ENCODE measurements at regions not wholly inside any gene's neighbourhood (a gene's known extent, or its start where the extent isn't known, plus 50 kb on each side); places are given as distances from the start of the nearest gene placed in this dataset.
"Not testable (repeated sequence)": the region's sequence is repeated elsewhere in the genome, so short reads cannot be mapped to it uniquely, and the experiment has no call there.

DNA sequence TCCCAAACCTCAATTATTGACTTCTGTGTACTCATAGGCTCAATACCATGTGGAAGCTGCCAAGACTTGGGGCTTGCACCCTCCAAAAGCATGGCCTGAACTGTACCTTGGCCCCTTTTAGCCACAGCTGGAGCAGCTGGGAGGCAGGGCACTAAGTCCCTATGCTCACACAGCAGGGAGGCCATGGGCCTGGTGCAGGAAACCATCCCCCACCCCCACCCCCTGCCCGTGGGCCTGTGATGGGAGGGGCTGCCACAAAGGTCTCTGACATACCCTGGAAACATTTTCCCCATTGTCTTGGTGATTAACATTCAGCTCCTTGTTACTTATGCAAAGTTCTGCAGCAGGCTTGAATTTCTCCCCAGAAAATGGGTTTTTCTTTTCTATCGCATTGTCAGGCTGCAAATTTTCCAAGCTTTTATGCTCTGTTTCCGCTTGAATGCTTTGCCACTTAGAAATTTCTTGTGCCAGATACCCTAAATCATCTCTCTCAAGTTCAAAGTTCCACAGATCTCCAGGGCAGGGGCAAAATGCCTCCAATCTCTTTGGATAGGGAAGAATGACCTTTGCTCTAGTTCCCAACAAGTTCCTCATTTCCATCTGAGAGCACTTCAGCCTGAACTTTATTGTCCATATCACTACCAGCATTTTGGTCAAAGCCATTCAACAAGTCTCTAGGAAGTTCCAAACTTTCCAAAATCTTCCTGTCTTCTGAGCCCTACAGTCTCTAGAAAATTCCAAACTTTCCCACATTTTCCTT, 141.8 kb downstream of the AHR start:
- not testable (repeated sequence) for DNase-seq

DNA sequence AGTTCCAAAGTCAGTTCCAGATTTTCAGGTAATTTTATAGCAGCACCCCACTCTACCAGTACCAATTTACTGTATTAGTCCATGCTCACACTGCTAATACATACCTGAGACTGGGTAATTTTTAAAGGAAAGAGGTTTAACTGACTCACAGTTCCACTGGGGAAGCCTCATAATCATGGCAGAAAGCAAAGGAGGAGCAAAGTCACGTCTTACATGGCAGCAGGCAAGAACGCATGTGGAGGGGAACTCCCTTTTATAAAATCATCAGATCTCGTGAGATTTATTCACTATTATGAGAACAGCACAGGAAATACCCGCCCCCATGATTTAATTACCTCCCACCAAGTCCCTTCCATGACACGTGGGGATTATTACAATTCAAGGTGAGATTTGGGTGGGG, 142.4 kb downstream of the AHR start:
- no peak for DNase-seq

DNA sequence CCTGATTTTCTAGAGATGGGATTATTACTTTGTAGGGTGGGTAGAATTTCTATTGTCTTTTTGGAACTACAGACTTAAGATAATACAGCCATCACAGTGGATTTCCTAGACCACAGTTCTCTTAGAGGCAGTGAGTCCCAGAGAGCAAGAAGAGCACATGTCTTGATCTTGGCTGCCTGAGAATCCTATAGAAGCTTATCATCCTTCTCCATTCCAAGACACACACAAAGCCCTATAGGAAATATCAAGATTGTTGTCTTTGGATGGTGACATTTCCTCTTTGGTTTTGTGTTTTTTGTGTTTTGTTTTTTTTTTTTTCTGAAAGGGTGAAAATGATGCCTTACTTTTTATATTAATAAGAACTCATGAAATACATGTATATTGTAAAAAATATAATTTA, 143.1 kb downstream of the AHR start:
- no peak for DNase-seq

DNA sequence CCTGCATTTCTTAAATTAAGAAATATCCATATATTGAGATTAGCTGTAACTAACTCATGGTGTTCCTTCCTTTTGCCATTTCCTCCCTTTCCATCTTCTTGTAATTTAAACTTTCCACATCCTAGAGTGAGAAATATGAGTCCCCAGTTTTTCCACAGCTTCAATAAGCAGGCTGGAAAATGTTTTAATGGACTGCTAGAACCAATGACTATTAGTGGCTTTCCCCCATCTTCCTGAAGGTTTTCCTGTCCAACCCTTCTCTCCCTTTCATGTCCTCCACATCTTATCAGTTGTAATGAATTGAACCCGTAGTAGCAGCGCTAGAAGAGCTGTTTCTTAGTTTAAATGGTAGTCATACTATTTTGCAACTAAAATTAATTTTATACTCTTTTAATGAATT, 145.7 kb downstream of the AHR start:
- no peak for DNase-seq

DNA sequence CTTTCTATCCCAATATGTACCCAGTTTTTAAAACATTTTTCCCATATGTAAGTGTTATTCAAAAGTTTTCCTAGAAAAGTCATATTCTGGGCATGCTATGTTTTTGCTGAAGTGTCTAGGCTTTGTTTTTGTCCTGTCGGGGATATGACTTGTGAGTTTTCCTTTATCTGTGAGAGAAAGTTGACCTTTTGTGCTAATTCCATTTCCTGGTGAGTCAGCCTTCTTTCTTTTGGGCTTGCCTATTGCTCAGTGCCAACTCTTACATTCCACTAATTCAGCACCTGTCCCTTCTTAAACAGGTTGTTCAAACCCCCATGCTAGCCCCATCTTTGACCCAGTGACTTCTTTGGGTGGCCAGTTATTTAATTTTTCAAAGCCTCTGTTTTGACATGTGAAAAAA, 146.2 kb downstream of the AHR start:
- DNase-seq, result no peak

DNA sequence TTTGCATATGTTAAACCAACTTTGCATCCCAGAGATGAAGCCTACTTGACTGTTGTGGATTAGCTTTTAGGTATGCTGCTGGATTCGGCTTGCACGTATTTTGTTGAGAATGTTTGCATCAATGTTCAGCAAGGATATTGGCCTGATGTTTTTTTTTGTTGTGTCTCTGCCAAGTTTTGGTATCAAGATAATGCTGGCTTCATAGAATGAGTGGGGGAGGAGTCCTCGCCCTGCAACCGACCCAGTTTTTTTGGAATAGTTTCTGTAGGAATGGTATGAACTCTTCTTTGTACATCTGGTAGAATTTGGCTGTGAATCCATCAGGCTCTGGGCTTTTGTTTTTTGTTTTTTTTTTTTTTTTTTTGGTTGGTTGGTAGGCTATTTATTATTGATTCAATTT, 147.9 kb downstream of the AHR start:
- no peak for DNase-seq

DNA sequence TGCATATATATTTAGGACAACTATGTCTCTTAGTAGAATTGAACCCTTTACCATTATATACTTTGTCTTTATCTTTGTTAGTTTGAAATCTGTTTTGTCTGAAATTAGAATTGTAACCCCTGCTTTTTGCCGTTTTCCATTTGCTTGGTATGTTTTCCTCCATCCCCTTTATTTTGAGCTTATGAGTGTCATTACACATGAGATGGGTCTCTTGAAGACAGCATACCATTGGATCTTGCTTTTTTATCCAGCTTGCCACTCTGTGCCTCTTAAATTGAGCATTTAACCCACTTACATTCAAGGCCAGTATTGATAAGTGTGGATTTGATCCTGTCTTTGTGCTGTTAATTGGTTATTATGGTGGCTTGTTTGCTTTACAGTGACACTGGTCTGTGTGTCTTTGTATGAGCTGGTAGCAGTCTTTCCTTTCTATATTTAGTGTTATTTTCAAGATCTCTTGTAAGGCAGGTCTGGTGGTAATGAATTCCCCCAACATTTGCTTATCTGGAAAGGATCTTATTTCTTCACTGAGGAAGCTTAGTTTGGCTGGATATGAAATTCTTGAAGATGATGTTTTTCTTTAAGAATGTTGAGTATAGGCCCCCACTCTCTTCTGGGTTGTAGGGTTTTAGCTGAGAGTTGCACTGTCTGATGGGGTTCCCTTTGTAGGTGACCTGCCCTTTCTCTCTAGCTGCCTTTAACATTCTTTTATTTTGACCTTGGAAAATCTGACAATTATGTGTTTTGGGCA, 149.5 kb downstream of the AHR start:
- no peak for DNase-seq

DNA sequence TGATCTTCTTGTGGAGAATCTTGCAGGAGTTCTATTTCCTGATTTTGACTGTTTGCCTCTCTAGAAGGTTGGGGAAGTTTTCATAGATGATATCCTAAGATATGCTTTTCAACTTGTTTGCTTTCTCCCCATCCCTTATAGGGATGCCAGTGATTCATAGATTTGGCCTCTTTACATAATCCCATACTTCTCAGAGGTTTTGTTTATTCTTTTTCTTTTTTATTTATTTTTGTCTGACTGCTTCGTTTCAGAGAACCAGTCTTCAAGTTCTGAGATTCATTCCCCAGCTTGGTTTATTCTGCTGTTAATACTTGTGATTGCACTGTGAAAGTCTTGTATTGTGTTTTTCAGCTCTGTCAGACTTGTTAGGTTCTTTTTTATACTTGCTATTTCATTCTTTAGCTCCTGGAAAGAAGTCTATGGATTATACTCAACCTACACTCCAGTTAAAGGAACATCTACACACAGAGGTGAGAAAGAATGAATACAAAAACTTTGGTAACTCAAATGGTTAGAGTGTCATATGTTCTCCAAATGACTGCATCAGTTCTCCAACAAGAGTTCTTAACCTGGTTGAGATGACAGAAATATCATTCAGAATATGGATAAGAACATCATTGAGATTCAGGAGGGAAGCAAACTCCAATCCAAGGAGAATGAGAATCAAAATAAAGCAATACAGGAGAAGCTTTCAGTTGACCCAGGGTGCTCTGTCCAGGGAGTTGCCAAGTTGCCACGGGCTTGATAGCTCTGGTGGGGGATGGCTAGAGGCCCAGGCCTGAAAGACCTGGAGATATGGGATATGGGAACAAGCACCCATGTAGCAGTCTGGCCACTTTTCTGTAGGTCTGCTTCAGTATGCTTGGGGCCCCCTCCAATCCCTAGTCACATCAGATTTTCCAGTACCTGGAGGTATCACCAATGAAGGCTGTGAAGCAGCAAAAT, 150.3 kb downstream of the AHR start:
- no peak for DNase-seq

DNA sequence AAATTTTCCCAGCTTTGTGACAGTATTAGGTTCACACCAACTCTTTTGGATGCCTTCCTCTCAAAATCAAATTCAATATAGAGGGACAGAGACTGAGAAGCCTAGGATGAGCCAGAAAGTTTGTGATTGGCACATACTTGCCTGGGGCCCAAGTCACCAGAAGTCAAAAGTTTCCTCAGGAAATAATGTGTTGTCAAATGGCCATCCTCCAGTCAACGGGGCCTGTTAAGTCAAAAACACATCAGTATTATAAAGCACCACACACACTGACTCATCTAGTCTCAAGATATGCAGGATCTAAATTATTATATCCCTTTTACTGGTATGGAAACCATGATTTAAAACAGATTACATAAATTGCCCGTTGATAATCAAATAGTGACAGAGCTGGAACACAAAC, 158.1 kb downstream of the AHR start:
- DNase-seq, result no peak

DNA sequence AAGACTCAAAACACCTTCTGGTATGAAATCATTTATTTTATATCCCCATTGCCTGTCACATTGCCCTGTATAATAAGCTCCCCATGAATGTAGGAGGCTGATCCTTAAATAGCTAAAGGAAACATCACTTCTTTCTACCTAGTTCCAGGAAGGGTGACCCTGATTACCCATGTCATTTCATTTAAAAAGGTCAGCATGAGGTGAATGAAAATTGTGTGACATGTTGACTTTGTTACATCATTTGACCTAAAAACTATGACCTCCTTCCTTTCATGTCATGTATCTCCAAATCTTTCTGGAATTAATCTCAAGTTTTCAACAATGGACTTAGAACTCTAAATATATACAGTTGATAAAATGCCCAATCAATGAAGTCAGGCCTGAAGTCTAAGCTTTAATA, 161.5 kb downstream of the AHR start:
- no peak for DNase-seq

DNA sequence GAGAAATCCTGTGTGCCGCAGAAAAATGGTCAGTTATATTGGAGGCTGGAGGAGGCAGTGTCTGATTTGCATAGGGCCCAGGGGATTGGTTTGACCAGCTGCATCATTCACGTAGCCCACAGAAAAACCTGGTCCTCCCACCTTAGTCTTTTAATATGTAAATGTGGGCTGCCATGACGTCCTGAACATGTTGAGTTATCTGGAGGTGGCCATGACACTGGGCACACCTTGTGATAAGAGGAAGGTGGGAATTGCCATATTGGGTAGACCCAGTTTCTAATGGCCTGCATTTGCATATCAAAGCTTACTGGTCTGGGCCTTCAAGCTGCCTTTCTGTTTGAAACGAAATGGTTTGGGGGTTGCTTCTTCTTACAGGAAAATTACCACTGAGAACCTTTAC, 162.2 kb downstream of the AHR start:
- DNase-seq, result no peak

DNA sequence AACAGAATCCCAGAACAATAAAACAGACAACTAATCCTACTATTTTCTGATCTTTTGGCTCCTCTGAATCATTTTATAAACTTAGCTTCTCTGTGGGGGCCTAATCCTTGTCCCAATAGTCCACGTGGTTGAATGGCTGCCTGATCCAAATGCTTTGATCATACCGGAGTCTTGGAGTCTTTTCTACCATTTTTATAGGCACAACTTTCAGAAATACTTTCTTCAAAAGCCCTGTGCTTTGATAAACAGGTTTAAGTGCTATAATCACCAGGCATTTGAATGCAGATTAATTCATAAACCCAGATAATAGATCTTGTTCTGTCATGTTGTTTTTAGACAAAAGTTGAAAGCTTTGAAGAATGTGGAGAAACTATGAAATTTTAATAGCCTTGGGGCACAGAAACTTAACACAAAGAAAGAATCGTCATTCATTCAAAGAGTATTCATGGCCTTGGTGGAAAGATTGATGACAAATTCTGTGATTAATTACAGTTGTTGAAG, 163.7 kb downstream of the AHR start:
- DNase-seq, result no peak

DNA sequence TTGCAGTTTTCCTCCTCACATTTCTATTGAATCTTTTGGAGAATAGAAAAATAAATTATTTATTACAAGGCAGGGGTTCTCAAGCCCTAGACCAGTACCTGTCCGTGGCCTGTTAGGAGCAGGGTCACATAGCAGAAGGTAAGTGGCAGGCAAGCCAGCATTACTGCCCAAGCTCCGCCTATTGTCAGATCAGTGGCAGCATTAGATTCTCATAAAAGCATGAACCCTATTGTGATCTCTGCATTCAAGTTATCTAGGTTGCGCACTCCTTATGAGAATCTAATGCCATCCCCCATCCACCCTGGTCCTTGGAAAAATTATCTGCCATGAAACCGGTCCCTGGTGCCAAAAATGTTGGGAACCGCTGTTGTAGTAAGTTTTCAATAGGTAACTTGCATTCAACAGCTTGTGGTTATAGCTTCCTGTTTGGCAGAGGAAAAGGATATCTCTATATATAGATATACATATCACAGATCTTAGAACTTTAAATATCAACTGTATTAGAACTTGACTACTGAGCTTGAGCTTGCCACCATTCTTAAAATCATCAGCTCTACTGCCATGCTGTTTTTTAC, 165.1 kb downstream of the AHR start:
- DNase-seq, result no peak

DNA sequence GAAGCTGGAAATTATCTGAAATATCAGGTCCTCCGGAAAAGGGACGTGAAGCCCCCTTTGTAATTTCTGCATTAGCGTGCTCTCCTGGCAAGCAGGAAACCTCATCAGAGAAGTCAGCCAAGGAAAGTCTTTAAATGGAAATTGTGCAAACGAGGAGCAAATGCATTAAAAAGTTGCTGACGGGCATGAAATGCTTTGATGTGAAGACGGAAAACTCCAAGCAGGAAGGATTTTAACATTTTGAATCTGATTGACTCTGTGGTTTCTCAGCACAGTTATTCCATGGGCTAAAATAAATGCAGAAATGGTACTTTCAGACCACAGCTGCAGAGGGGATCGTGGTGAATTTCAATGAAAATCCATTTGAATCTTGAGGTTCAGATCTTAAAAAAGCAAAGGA, 167.8 kb downstream of the AHR start:
- DNase-seq, result no peak

DNA sequence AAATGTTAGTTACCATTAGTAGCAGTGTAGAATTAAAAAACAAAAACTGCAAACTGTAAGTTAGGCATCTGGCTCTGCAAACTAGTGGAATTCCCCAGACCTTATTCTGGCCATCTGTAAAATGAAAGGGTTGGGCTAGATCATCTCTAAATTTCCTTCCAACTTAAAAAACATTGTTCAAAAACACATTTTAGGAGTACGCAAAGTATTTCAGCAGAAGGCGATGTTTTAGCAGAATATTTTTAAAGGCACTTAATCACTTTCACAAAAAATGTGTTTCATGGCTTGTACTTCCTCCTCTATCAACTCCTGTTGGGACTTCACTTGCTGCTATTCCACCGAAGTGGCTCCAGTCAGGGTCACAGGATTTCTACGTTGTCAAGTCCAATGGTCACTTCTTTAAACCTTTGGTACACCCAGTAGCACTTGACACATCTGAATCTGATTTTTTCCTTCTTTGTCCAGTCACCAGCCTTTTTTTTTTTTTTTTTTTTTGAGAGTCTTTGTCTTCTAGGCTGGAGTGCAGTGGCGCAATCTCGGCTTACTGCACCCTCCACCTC, 169.0 kb downstream of the AHR start:
- no peak for DNase-seq

DNA sequence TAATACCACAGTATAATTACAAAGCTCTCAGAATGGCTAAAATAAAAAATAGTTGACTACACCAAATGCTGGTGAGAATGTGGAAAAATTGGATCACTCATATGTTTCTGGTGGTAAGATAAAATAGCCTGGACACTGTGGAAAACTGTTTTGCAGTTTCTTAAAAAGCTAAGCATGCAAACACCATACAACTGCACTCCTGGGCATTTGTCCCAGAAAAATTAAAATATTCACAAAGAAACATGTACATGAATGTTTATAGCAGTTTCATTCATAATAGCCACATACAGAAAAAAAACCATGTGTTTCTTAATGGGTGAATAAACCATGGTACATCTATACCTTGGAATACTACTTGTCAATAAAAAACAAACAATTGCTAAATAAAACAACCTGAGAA, 172.9 kb downstream of the AHR start:
- DNase-seq, result no peak

DNA sequence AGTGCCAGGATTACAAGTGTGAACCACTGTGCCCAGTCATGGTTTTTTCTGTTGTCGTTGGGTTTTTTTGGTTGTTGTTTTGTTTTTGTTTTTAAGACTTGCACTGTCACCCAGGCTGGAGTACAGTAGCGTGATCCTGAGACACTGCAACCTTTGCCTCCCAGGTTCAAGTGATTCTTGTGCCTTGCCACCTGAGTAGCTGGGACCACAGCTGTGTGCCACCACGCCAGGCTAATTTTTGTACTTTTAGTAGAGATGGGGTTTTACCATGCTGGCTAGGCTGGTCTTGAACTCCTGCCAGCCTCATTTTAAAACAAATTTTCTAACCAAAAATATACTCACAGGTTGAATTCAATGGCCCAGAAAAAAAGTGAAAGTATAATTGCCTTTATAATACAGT, 174.1 kb downstream of the AHR start:
- DNase-seq, result no peak

DNA sequence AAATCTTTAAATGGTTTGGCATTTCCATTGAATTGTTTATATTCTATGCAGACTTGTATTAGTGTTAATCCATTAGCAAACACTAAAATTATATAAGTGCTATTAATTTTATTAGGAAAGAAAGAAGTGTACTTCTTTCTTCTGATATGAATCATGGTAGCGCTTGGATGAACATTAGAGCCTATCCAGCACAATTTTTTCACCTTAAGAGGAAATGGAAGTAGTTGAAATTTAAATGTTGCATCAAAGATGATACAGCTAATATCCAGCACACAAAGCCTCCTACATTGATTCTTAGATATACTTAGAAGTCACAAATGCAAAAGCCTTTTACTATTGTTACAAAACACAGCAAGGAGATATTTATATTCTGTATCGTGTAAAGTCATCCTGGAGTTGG, 174.5 kb downstream of the AHR start:
- DNase-seq, result no peak

DNA sequence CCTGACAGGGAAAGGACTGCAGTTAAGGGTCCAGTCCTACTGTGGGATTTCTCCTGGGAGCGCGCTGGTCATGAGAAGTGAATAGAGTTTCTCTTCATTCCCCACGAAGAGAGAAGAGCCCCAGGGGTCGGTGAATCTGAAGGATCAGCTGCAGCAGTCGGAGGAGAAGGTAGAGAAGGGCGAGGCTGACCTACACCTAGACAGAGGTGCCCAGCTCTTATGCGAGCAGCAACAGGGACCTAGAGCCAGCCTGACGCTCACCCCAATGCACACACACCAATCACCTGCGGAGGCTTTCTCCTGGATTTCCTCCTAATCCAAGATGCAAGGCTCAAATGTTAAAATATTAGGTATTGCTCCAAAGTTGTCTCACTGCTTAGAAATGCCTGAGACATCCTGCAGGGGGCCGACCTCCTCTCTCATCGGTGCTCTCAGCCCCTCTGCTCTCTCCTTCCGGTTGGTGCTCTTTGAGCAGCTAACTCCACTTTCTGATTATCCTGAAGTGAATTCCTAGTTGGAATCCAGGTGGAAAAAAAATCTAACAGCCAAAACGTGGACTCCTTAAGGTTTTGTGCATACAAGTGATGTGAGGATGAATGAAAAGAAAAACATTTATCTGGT, 176.4 kb downstream of the AHR start:
- no peak for DNase-seq

DNA sequence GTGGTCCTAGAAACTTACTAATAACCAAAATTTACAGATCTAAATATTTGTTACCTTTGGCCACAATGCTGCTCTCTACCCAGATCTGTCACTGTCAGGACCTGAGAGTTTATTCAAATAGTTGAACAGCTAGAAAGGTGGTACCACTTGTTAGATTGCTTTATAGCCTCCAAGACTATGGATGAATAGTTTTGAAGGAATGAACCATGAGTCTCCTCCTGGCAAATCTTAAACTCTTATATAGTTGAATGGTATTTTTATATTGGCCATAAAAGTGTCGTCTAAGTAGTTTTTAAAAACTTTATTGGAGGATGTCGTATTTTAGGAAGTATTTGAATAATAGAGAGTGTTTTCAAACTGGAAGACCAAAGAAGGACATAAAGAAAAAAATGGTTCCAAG, 178.7 kb downstream of the AHR start:
- no peak for DNase-seq

DNA sequence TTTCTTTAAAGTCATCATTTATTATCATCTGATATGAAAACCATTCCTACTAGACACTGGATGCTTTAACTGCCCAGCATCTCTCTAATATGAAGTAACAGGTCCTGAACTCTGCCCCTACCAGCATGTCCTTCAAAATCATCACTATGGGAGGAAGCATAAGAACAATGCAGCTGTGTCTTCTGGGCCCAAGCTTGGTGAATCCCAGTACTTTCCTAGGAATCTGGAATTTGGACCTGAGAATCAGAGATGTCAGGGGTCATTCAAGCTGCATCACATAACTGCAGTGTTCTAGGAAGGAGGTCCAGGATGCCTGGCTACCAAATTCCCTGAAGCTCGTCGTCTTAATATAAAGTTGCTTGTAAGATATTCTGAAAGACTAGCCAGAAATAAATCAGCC, 182.7 kb downstream of the AHR start:
- DNase-seq, result no peak

DNA sequence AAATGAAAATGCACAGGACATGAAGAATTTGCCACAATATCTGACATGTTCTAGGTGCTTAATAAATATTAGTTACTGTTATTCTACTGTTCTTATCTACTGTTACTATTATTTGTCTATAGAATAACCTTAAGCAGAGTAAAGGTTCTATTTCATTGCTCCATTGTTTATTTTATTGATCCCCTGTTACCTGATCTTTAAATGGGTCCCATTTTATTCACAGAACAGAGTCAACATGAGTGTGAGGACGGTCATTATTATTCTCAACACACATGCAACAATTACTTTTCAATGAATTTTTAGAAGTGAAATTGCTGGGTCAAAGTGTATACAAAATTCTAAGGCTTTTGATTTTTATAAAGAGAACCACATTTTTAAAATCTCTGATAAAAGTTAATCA, 186.9 kb downstream of the AHR start:
- DNase-seq, result no peak

Measured in NCI-H187 (cell line).